Nephron (organoid): ENCODE measurements at regions not wholly inside any gene's neighbourhood (a gene's known extent, or its start where the extent isn't known, plus 50 kb on each side); places are given as distances from the start of the nearest gene placed in this dataset.

ENCODE experiments used
- H3K27ac Mint-ChIP-seq, 3 experiments: 2 replicates each; pipeline ENCODE4 v1.8.0; 2020; ENCODE audit warnings: mixed read lengths in 3 of 3, mild to moderate bottlenecking in 2 of 3, moderate library complexity in 1 of 3
- H3K27me3 Mint-ChIP-seq: 2 replicates; pipeline ENCODE4 v1.8.0; 2021; ENCODE audit warnings: low read depth, mild to moderate bottlenecking, moderate library complexity, mixed read lengths
- H3K36me3 Mint-ChIP-seq: 2 replicates; pipeline ENCODE4 v1.8.0; 2020; ENCODE audit warnings: low read depth, mixed read lengths
- H3K4me1 Mint-ChIP-seq: 2 replicates; pipeline ENCODE4 v1.8.0; 2020; ENCODE audit warnings: mixed read lengths
- H3K4me3 Mint-ChIP-seq, 3 experiments: 2 replicates each; pipeline ENCODE4 v1.8.0; 2020; ENCODE audit warnings: mild to moderate bottlenecking in 3 of 3, mixed read lengths in 3 of 3, moderate library complexity in 2 of 3
- H3K9me3 Mint-ChIP-seq: 2 replicates; pipeline ENCODE4 v1.8.0; 2020; ENCODE audit warnings: mixed read lengths
- CTCF ChIP-seq, 3 experiments: fragments of 200-600 bp; sonication (generic); IDR thresholded peaks; one replicate each; pipeline ENCODE4 v1.5.0; 2021; ENCODE audit warnings: antibody characterized with exemption in 3 of 3; ENCODE audit not compliant: unreplicated experiment in 3 of 3

GRCh38 chr3:72258361-72259141, 473.6 kb upstream of the PROK2 start:
- H3K27ac Mint-ChIP-seq = peak overlapping the region; percentile 23 to 38 (median 26)
- no peak overlapping the region for H3K4me3 Mint-ChIP-seq
- peaks cover 38% of the 10 kb centered on the region for H3K27me3 Mint-ChIP-seq
- H3K4me1 Mint-ChIP-seq = peaks cover 49% of the 10 kb centered on the region
- H3K36me3 Mint-ChIP-seq = no peaks in the 10 kb centered on the region
- no peak for TF ChIP-seq CTCF (IDR thresholded peaks at IDR 0.05; ENCODE audit: unreplicated experiment in 3 of 3)
- H3K9me3 Mint-ChIP-seq = no peaks in the 10 kb centered on the region

- Mint-ChIP-seq H3K27me3 (peaks cover 44% of the 10 kb centered on the region), H3K4me1 (peaks cover 42% of the 10 kb centered on the region), H3K36me3 (no peaks in the 10 kb centered on the region), H3K4me3 (no peak overlapping the region), H3K9me3 (no peaks in the 10 kb centered on the region), H3K27ac (no peak overlapping the region)
- TF ChIP-seq CTCF (IDR thresholded peaks at IDR 0.05; ENCODE audit: unreplicated experiment in 3 of 3) = no peak
These were observed 472.8 kb upstream of the PROK2 start for GRCh38 chr3:72257738-72258137.

GRCh38 chr3:72257203-72257602, 472.3 kb upstream of the PROK2 start:
- no peaks in the 10 kb centered on the region for H3K36me3 Mint-ChIP-seq
- H3K27ac Mint-ChIP-seq = peak overlapping the region in 2 of 3 experiments; percentile 56 to 60
- peaks cover 36% of the 10 kb centered on the region for H3K4me1 Mint-ChIP-seq
- H3K4me3 Mint-ChIP-seq = peak overlapping the region in 1 of 3 experiments; percentile 25
- peaks cover 4% of the 10 kb centered on the region for H3K9me3 Mint-ChIP-seq
- H3K27me3 Mint-ChIP-seq = peaks cover 49% of the 10 kb centered on the region
- TF ChIP-seq CTCF (IDR thresholded peaks at IDR 0.05; ENCODE audit: unreplicated experiment in 3 of 3) = no peak

- Mint-ChIP-seq H3K27me3 (peaks cover 53% of the 10 kb centered on the region), H3K4me3 (no peak overlapping the region), H3K4me1 (peaks cover 35% of the 10 kb centered on the region), H3K27ac (peak overlapping the region in 2 of 3 experiments; percentile 56 to 60), H3K36me3 (no peaks in the 10 kb centered on the region), H3K9me3 (peaks cover 4% of the 10 kb centered on the region)
- no peak for TF ChIP-seq CTCF (IDR thresholded peaks at IDR 0.05; ENCODE audit: unreplicated experiment in 3 of 3)
These were observed 471.8 kb upstream of the PROK2 start for GRCh38 chr3:72256716-72257115.

GRCh38 chr3:72255791-72256559, 471.0 kb upstream of the PROK2 start:
- peaks cover 47% of the 10 kb centered on the region for H3K27me3 Mint-ChIP-seq
- peak overlapping the region in 1 of 3 experiments; percentile 18 for H3K4me3 Mint-ChIP-seq
- no peaks in the 10 kb centered on the region for H3K36me3 Mint-ChIP-seq
- H3K27ac Mint-ChIP-seq = peak overlapping the region; percentile 49 to 60 (median 54)
- no peak for TF ChIP-seq CTCF (IDR thresholded peaks at IDR 0.05; ENCODE audit: unreplicated experiment in 3 of 3)
- H3K4me1 Mint-ChIP-seq = peaks cover 35% of the 10 kb centered on the region
- H3K9me3 Mint-ChIP-seq = peaks cover 4% of the 10 kb centered on the region
